ENCODE measurements at regions not wholly inside any gene's neighbourhood (a gene's known extent, or its start where the extent isn't known, plus 50 kb on each side); places are given as distances from the start of the nearest gene placed in this dataset.
"Not testable (repeated sequence)": the region's sequence is repeated elsewhere in the genome, so short reads cannot be mapped to it uniquely, and the experiment has no call there.

- ATAC-seq (no peak), DNase-seq (no peak)
- no peaks in the 10 kb centered on the region for H3K27me3 ChIP-seq
- TF ChIP-seq POLR2A (IDR thresholded peaks at IDR 0.05), result no peak
- no peak for TF ChIP-seq CTCF (IDR thresholded peaks at IDR 0.05 in 4 of 5, conservative IDR thresholded peaks at IDR 0.05 in 1 of 5)
- no peak overlapping the region for H3K4me3 ChIP-seq
- in situ Hi-C loops (cut with MboI; ENCODE audit: low sequenced_read_pairs in 4 of 4), result no loop called here
- H3K27ac ChIP-seq, result peak overlapping the region in 2 of 4 donors; percentile 4 to 27
- peaks cover 4 to 5% of the 10 kb centered on the region in 2 donors for H3K4me1 ChIP-seq
- no peaks in the 10 kb centered on the region for H3K36me3 ChIP-seq
- no peaks in the 10 kb centered on the region for H3K9me3 ChIP-seq
- intact Hi-C loops (cut with DNase I; ENCODE audit: low total_unique reads), result no loop called here
Measured at GRCh38 chr3:177906578-177907229, 629.5 kb upstream of the KCNMB2 start.

- DNase-seq; ATAC-seq; H3K4me3 ChIP-seq; H3K27ac ChIP-seq; H3K9me3 ChIP-seq; H3K36me3 ChIP-seq; H3K27me3 ChIP-seq; in situ Hi-C loops (cut with MboI; ENCODE audit: low sequenced_read_pairs in 4 of 4); H3K4me1 ChIP-seq; intact Hi-C loops (cut with DNase I; ENCODE audit: low total_unique reads): not testable (repeated sequence)
Measured at GRCh38 chr3:177909530-177909929, 626.7 kb upstream of the KCNMB2 start.

- no peak for DNase-seq
- Histone ChIP-seq H3K27ac (no peak overlapping the region), H3K9me3 (no peaks in the 10 kb centered on the region), H3K4me1 (no peaks in the 10 kb centered on the region), H3K36me3 (no peaks in the 10 kb centered on the region), H3K4me3 (no peak overlapping the region), H3K27me3 (no peaks in the 10 kb centered on the region)
- no peak for ATAC-seq
- intact Hi-C loops (cut with DNase I; ENCODE audit: low total_unique reads) (no loop called here), in situ Hi-C loops (cut with MboI; ENCODE audit: low sequenced_read_pairs in 4 of 4) (no loop called here)
- TF ChIP-seq POLR2A (IDR thresholded peaks at IDR 0.05), result no peak
- no peak for TF ChIP-seq CTCF (IDR thresholded peaks at IDR 0.05 in 4 of 5, conservative IDR thresholded peaks at IDR 0.05 in 1 of 5)
Measured at GRCh38 chr3:177914224-177914623, 622.0 kb upstream of the KCNMB2 start.

GRCh38 chr3:177916461-177916860, 619.8 kb upstream of the KCNMB2 start:
- intact Hi-C loops (cut with DNase I; ENCODE audit: low total_unique reads) (no loop called here), in situ Hi-C loops (cut with MboI; ENCODE audit: low sequenced_read_pairs in 4 of 4) (no loop called here)
- DNase-seq, result no peak
- H3K27me3 ChIP-seq, result no peaks in the 10 kb centered on the region
- ATAC-seq, result no peak
- no peak overlapping the region for H3K27ac ChIP-seq
- H3K4me3 ChIP-seq, result no peak overlapping the region
- no peaks in the 10 kb centered on the region for H3K9me3 ChIP-seq
- TF ChIP-seq CTCF (IDR thresholded peaks at IDR 0.05 in 4 of 5, conservative IDR thresholded peaks at IDR 0.05 in 1 of 5) (no peak), POLR2A (IDR thresholded peaks at IDR 0.05) (no peak)
- no peaks in the 10 kb centered on the region for H3K4me1 ChIP-seq
- H3K36me3 ChIP-seq, result no peaks in the 10 kb centered on the region

- Histone ChIP-seq H3K9me3 (no peaks in the 10 kb centered on the region), H3K27me3 (no peaks in the 10 kb centered on the region), H3K4me1 (no peaks in the 10 kb centered on the region), H3K4me3 (no peak overlapping the region), H3K27ac (no peak overlapping the region), H3K36me3 (no peaks in the 10 kb centered on the region)
- no peak for DNase-seq
- ATAC-seq, result no peak
- in situ Hi-C loops (cut with MboI; ENCODE audit: low sequenced_read_pairs in 4 of 4), result no loop called here
- intact Hi-C loops (cut with DNase I; ENCODE audit: low total_unique reads), result no loop called here
- no peak for TF ChIP-seq POLR2A (IDR thresholded peaks at IDR 0.05)
- TF ChIP-seq CTCF (IDR thresholded peaks at IDR 0.05 in 4 of 5, conservative IDR thresholded peaks at IDR 0.05 in 1 of 5), result no peak
Measured at GRCh38 chr3:177917234-177917861, 618.9 kb upstream of the KCNMB2 start.
